D721Med (cell line): ENCODE measurements at regions not wholly inside any gene's neighbourhood (a gene's known extent, or its start where the extent isn't known, plus 50 kb on each side); places are given as distances from the start of the nearest gene placed in this dataset.
A peak's percentile ranks its signal among the peaks of the same experiment; 100 is the strongest.

Experiments
- DNase-seq: peaks from one replicate; pipeline ENCODE4 v3.0.0; 2011; ENCODE audit warnings: low spot score; ENCODE audit not compliant: insufficient read length
- FAIRE-seq: peaks from 2 replicates; lab custom pipeline; 2011; peaks lifted over from hg19 to GRCh38; lab: Jason Lieb, UNC
- TF ChIP-seq, protein P1 (sequence below): IDR thresholded peaks from 2 replicates; pipeline ENCODE4 v1.5.1; 2012; ENCODE audit warnings: mild to moderate bottlenecking, control low read depth; ENCODE audit not compliant: insufficient read depth; ENCODE audit errors: missing control alignments

DNA sequence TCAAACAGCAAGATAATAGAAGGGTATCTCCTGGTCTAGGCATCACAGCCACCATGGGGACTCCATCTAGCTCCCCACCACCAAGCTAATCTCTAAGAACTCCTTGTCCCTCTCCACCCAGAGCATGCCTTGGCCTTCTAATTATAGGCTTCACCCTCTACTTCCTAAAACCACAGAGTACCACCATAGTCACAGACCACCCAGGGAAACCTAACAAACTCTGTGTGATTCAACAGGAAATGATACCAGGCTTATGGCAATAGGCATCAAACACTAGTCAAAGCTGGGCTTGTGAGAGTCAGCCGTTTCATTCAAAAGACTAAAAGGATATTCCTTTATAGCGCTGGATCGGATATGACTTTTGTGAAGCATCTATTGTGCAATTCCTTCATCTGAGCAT lies 91.5 kb upstream of the NALF2 start:
- FAIRE-seq = no peak
- no peak for DNase-seq
- TF ChIP-seq, protein P1, sequence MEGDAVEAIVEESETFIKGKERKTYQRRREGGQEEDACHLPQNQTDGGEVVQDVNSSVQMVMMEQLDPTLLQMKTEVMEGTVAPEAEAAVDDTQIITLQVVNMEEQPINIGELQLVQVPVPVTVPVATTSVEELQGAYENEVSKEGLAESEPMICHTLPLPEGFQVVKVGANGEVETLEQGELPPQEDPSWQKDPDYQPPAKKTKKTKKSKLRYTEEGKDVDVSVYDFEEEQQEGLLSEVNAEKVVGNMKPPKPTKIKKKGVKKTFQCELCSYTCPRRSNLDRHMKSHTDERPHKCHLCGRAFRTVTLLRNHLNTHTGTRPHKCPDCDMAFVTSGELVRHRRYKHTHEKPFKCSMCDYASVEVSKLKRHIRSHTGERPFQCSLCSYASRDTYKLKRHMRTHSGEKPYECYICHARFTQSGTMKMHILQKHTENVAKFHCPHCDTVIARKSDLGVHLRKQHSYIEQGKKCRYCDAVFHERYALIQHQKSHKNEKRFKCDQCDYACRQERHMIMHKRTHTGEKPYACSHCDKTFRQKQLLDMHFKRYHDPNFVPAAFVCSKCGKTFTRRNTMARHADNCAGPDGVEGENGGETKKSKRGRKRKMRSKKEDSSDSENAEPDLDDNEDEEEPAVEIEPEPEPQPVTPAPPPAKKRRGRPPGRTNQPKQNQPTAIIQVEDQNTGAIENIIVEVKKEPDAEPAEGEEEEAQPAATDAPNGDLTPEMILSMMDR = no peak

DNA sequence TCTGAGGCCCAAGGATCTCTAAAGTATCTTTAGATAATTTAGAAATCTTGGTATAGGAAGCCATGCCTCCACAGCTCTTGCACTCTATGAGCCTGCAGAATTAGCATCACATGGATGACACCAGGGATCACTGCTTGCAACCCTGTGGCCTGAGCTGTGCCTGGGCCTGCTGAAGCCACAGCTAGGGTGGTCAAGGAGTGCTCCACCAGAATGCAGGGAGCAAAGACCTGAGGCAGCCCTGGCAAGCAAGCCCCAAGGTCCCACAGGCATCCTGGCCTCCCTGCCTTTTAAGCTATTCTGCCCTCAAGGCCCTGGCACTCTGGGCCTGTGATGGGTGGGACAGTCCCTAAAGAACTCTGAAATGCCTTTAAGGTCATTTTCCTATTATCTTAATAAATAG lies 105.2 kb upstream of the NALF2 start:
- TF ChIP-seq, protein P1 = no peak
- DNase-seq (no peak), FAIRE-seq (no peak)

DNA sequence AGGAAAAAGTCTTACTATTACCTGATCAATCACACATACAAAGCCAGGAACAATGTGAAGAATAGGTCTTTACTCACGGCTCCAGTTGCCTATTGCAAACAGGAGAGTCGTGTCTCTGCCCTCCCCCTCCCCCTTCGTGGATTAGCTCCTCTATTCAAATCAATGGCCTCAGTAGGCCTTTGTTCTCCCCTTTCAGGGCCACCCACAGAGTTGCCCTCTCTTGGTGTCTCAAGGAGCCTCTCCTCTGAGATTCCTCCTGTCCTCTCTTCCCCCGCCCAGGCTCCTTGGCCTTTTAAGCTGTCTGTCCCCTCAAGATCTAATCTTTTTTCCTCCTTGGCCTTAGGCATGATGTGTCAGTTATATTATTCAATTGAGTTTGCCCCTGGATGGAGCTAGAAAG lies 107.2 kb upstream of the NALF2 start:
- TF ChIP-seq, protein P1 = no peak
- DNase-seq = no peak
- no peak for FAIRE-seq

DNA sequence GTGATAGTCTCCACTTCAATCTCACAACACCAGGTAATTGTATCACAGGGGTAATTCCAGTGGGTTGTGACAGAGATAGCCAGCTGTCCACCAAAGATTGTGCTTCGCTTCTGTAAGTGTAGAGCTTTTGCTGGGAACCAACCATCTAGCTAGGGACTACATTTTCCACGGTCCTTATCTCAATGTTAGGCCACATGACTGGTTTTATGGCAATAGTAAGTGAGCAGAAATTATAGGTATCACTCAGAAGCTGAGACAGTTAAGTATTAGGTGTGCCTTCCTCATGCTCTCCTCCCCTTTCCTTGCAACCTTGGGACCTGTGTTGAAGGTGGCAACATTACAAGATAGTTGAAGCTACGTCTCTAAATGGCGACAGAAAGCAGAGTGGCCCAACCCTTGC lies 108.8 kb upstream of the NALF2 start:
- no peak for FAIRE-seq
- TF ChIP-seq, protein P1 = no peak
- DNase-seq = no peak

DNA sequence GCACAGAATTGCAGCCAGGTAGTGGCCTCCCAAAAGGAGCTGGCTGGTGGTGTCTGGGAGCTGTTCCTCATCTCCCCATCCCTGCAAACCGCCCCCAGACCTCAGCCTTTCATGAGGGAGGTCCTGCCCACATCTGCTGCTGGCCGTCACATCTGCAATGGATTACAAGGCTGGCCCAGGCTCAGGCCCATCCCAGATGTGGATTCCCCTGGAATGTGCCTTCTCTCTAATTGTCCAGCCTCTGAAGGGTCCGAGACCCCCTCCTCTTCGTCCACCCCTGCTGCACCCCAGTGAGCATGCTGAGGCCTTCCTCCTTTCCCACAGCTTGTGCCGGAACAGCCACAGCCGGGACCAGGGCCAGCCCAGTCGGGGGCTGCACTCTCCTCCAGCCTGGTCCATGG lies 115.0 kb upstream of the NALF2 start:
- TF ChIP-seq, protein P1 = no peak
- FAIRE-seq (no peak), DNase-seq (no peak)

DNA sequence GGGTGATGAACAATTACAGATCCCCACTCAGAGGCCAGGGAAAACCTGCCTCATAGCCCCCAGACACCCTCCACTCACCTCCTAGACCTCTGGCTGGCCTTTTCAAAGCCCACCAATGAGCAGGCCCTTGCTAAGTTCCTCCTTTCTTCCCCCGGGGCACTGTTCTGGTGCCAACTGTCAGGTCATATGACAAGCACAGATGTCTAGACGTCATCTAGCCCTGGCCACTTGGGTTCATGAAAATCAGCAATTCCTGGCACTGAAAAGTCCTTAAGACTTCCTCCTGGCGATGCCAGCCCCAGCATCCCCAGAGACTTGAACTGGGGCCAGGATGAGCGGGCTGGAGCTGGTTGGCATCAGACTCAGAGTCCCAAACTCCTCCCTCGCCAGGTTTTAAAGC lies 115.6 kb upstream of the NALF2 start:
- DNase-seq (no peak), FAIRE-seq (no peak)
- TF ChIP-seq, protein P1 = no peak

DNA sequence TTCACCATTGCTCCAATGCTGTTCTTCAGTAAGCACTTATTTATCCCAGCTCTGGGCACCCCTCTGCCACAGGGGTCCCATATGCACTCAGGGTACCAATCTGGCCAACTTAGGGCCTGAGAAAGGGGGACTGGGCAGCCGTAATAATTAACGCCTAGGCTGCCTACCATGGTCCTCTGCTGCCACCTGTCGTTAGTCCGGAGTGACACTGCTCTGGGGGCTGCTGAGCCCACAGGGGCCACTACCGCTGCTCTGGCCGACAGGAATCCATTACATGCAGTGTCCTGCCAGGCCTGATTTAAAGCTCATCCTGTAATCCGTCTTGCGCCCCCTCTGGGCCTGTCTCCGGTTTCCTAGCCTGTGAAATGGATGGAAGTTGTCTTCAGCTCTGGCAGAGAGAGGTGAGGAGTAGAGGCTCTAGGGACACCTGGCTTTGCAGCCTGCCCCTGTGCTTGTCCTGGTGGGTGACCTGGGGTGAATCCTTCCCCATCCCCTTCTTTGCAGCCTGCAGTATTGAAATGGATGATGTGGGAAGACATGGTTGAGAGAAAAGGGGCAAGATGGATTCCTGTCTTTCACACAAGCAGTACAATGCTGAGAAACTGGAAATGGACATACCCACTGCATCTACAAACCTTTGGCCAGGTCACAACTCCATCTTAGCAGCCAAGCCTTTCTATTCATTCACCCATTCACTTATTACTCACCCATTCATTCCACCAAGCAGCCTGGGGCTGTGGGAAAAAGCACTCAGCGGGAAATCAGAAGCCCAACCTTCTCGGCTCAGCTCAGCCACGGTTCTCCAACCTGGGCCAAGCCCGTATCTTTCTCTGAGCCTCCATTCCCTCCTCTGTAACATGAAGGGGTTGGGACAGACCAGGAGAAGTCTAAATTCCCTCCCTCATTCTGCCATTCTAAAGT lies 116.3 kb upstream of the NALF2 start:
- TF ChIP-seq, protein P1 = peak; percentile 51
- no peak for FAIRE-seq
- DNase-seq = peak; percentile 24
